GM10266 (cell line): ENCODE measurements at regions not wholly inside any gene's neighbourhood (a gene's known extent, or its start where the extent isn't known, plus 50 kb on each side); places are given as distances from the start of the nearest gene placed in this dataset.

Experiments used
- DNase-seq: peaks from one replicate; pipeline ENCODE4 v3.0.0; 2012; ENCODE audit errors: extremely low spot score
- CTCF ChIP-seq: IDR thresholded peaks from 2 replicates; pipeline ENCODE4 v1.5.1; 2012; ENCODE audit warnings: mild to moderate bottlenecking, low read depth; ENCODE audit not compliant: control insufficient read depth, insufficient read depth; ENCODE audit errors: missing control alignments

DNA sequence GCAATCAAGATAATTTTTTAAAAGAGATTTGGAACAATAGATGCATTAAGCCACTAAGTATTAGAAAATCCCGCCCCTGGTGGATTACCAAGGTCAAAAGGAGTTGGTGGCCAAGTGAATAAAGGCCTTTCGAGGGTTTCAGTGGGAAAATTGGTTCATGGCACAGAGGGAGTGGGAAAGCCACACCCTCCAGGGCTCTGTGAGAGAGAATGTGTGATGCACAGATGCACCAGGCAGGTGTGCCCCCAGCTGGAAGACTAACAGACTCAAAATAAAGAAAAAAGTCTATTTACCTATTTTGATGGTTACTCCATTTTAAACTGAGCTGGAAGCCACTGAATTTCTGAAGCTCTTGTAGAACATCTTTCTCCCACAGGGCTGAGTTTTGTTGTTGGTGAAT, 278.0 kb downstream of the DRD1 start:
- DNase-seq = no peak
- TF ChIP-seq CTCF = no peak

DNA sequence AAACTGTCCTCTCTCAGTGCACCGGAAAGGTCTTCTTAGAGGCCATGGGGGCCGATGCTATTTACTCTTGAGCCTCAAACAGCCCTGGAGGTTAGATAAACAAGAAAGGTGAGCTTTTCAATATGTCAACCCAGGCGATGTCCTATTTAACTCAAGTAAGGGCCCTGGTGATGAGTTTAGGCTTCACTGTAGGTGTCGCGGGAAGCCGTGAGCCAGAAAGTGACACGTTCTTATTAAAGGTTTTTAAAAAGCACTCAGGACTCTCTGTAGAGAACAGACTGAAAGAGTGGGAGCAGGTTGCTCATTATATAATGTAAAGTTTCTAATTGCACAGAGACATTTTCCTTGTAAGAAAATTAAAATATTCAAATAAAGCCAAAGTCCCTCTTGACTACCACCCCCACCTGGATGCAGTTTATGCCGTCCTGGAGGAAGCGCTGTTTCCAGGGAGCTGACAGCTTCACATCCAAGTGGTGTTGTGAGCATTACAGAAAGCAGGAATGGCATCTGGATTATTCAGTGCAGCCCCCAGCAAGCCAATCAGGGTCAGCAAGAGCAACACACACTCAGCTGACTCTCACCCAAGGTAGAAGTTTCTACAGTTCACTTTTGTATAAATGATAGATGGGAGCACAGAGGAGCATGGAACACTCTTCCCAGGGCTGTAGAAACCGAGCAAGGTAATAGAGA, 280.3 kb downstream of the DRD1 start:
- no peak for TF ChIP-seq CTCF
- no peak for DNase-seq

DNA sequence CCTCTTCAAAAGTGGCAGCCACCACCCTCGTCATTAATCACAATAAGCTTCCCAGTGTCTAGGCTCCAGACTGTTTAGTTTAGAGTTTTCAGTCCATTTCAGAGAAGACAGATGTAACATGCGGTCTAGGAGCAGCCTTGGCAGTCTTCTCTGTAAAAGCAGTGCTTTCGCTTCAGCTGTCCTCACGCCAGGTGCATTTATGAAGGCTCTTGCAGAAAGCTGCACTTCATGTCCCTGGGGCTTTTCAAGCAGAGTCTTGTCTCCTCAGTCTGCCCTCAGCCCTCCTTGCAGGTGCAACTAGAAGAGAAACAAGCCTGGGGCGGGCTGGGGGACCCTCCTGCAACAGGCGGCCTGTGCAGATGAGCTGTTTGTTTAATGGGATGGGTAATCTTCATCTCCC, 281.9 kb downstream of the DRD1 start:
- DNase-seq = no peak
- TF ChIP-seq CTCF = no peak

DNA sequence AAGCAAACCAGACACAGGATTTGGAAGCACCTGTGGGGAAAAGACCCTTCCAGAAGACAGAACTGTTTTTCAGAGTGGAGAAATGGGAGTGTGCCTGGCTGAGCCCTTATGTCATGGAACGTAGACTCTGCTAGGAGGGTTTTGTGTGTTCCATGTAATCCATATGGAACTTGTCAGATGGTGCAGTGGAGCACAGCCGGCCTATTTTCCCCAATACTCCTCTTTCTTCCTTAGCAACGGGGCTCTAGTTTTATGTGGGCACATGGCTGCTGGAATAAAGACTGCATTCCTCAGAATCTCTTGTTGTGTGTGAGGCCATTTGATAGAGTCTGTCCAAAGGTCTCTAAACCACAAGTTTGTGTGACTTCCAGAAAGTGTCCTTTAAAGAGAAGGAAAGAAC, 284.0 kb downstream of the DRD1 start:
- DNase-seq = no peak
- TF ChIP-seq CTCF = no peak

DNA sequence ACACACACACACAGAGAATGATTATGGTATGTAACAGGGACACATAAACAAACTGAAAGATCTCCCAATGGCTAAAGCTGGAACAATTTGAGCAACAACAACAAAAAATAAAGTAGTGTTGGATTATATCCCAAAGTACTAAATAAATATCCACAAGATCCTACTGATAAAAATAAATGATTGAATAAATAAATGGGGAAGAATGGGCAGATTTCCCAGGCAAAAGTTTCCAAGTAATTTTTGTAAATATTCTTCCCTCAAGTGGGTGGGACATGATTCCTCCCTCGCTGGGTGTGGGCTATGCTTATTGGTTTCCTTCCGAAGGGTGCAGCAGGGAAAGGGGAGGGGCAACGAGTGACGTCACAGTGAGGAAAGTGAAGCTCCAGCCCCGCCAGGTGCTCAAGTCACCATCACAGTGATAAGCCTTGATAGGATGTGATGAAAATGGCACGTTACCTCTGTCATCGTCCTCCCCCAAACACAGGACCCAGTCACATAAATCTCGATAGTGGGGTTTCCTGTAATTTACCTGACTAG, 295.3 kb downstream of the DRD1 start:
- TF ChIP-seq CTCF = no peak
- DNase-seq = no peak

GRCh38 chr5:175146733-175147132, 297.2 kb downstream of the DRD1 start:
- DNase-seq = no peak
- TF ChIP-seq CTCF = no peak

GRCh38 chr5:175141421-175141820, 302.6 kb downstream of the DRD1 start:
- no peak for TF ChIP-seq CTCF
- no peak for DNase-seq
